NB4 (cell line): ENCODE measurements at regions not wholly inside any gene's neighbourhood (a gene's known extent, or its start where the extent isn't known, plus 50 kb on each side); places are given as distances from the start of the nearest gene placed in this dataset.
"Not testable (repeated sequence)": the region's sequence is repeated elsewhere in the genome, so short reads cannot be mapped to it uniquely, and the experiment has no call there.

ENCODE experiments used
- DNase-seq: peaks from one replicate; pipeline ENCODE4 v3.0.0; 2010; ENCODE audit warnings: low read depth
- H3K4me3 ChIP-seq: one replicate; pipeline ENCODE4 v1.5.1; 2011; ENCODE audit warnings: mild to moderate bottlenecking, low read depth, low read length, moderate library complexity
- CTCF ChIP-seq: IDR thresholded peaks from one replicate; pipeline ENCODE4 v1.5.1; 2012; ENCODE audit warnings: low read depth, low read length
- MYC ChIP-seq: IDR thresholded peaks from 2 replicates; pipeline ENCODE4 v1.6.1; 2011; ENCODE audit warnings: low read depth, low read length
- POLR2A ChIP-seq: IDR thresholded peaks from 2 replicates; pipeline ENCODE4 v1.6.1; 2011; ENCODE audit warnings: mild to moderate bottlenecking; ENCODE audit not compliant: insufficient read length; ENCODE audit errors: extremely low read depth
- TF ChIP-seq, protein P1 (sequence below): IDR thresholded peaks from 2 replicates; pipeline ENCODE4 v1.6.1; 2011; ENCODE audit warnings: low read depth, low read length

GRCh38 chr14:50027816-50028215, 88.6 kb downstream of the VCPKMT start:
- H3K4me3 ChIP-seq, result no peak overlapping the region
- TF ChIP-seq POLR2A (no peak), MYC (no peak), CTCF (no peak)
- TF ChIP-seq, protein P1, sequence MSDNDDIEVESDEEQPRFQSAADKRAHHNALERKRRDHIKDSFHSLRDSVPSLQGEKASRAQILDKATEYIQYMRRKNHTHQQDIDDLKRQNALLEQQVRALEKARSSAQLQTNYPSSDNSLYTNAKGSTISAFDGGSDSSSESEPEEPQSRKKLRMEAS, result no peak
- no peak for DNase-seq

GRCh38 chr14:50028458-50028857, 87.9 kb downstream of the VCPKMT start:
- no peak for DNase-seq
- TF ChIP-seq POLR2A (no peak), CTCF (no peak), MYC (no peak)
- TF ChIP-seq, protein P1, result no peak

GRCh38 chr14:50030036-50030435, 86.3 kb downstream of the VCPKMT start:
- H3K4me3 ChIP-seq, result no peak overlapping the region
- TF ChIP-seq, protein P1, result no peak
- TF ChIP-seq POLR2A (no peak), MYC (no peak), CTCF (no peak)
- DNase-seq, result no peak

More at GRCh38 chr14:50028458-50028857, 87.9 kb downstream of the VCPKMT start:
- H3K4me3 ChIP-seq, result no peak overlapping the region

GRCh38 chr14:50030911-50031310, 85.5 kb downstream of the VCPKMT start:
- not testable (repeated sequence) for H3K4me3 ChIP-seq, DNase-seq

DNA sequence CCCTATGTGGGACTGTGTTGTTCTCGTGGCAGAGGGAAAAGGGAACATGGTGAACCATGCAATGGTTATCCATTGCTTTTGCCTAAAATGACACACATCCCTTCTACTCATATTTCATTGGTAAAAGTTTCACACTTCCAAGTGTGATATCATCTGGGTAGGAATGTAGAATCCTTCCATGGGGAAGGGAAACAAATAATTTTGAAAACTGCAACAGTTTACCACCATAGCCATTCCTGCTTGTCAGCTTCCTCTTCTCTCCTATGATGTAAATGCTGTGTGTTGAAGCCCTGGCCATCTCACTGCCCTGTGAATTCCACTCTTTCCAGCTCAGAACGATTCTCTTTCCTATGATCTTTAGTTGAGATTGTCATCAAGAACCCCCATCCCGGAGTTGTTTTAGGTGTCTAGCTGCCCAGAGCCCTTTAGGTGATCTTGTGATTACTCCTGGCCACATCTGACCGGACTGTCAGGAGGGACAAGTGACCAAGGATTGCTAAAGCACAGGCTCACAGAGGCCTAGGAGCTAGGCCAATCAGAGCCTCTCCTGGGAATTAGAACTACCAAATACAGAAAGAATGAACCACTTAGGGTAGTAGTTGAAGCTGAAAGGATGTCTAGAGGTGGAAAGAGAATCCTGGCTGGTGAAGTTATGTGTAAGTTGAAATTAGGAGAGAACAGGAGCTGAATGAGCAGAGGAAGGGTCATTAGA, 84.6 kb downstream of the VCPKMT start:
- no peak for DNase-seq
- no peak overlapping the region for H3K4me3 ChIP-seq
- no peak for TF ChIP-seq MYC
- TF ChIP-seq CTCF, result no peak
- TF ChIP-seq, protein P1, result no peak
- TF ChIP-seq POLR2A, result no peak

- DNase-seq, H3K4me3 ChIP-seq: not testable (repeated sequence)
These were observed 83.8 kb downstream of the VCPKMT start for GRCh38 chr14:50032462-50033167.

- TF ChIP-seq POLR2A (no peak), MYC (no peak), CTCF (no peak)
- TF ChIP-seq, protein P1, result no peak
- H3K4me3 ChIP-seq, result no peak overlapping the region
- DNase-seq, result no peak
These were observed 81.2 kb downstream of the VCPKMT start for GRCh38 chr14:50035214-50035613.
